ENCODE measurements at regions not wholly inside any gene's neighbourhood (a gene's known extent, or its start where the extent isn't known, plus 50 kb on each side); places are given as distances from the start of the nearest gene placed in this dataset.

DNA sequence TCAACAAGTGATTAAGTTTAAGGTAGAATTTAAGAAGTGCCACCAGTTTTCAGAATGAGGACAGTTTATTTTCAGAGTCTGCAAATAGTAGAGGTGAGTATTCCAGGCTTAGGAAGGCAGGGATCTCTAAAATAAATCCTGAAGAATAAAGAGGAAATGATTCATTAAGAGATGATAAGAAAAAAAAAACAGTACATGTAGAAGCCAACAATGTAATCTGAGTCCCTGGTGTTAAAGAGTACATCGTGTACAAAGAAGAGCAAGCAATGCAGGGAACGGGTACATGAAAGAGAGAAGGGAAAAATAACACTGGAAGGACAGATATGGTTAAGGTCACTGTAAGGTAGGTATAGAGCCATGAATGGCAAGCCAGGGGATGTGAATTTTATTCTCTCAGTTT, 95.2 kb upstream of the FOXG1 start:
- Histone ChIP-seq H3K9me3 (ENCODE audit: control insufficient read depth, low read length) (peaks cover 4% of the 10 kb centered on the region), H3K27ac (no peak overlapping the region), H3K79me2 (no peaks in the 10 kb centered on the region), H3K4me3 (ENCODE audit: low read depth, low read length) (no peak overlapping the region), H3K4me1 (no peaks in the 10 kb centered on the region), H3K36me3 (ENCODE audit: control insufficient read depth, insufficient read depth, low read length) (no peaks in the 10 kb centered on the region), H2AFZ (no peak overlapping the region), H3K27me3 (ENCODE audit: control insufficient read depth, insufficient read depth, low read length) (no peaks in the 10 kb centered on the region), H3K4me2 (ENCODE audit: low read length) (no peak overlapping the region), H3K9ac (no peak overlapping the region)
- no peak for TF ChIP-seq CTCF (IDR thresholded peaks at IDR 0.05)

- no peaks in the 10 kb centered on the region for H3K36me3 ChIP-seq (ENCODE audit: control insufficient read depth, insufficient read depth, low read length)
- H3K4me3 ChIP-seq (ENCODE audit: low read depth, low read length): no peak overlapping the region
- H3K9ac ChIP-seq: no peak overlapping the region
- no peaks in the 10 kb centered on the region for H3K9me3 ChIP-seq (ENCODE audit: control insufficient read depth, low read length)
- no peak overlapping the region for H3K4me2 ChIP-seq (ENCODE audit: low read length)
- H3K27me3 ChIP-seq (ENCODE audit: control insufficient read depth, insufficient read depth, low read length): no peaks in the 10 kb centered on the region
- H3K27ac ChIP-seq: no peak overlapping the region
- H3K4me1 ChIP-seq: no peaks in the 10 kb centered on the region
- TF ChIP-seq CTCF (IDR thresholded peaks at IDR 0.05): no peak
- no peak overlapping the region for H2AFZ ChIP-seq
- no peaks in the 10 kb centered on the region for H3K79me2 ChIP-seq
Observed at GRCh38 chr14:28673056-28673455, 93.5 kb upstream of the FOXG1 start.

- no peak for TF ChIP-seq CTCF (IDR thresholded peaks at IDR 0.05)
- no peak overlapping the region for H3K4me2 ChIP-seq (ENCODE audit: low read length)
- H3K36me3 ChIP-seq (ENCODE audit: control insufficient read depth, insufficient read depth, low read length): no peaks in the 10 kb centered on the region
- no peak overlapping the region for H3K27ac ChIP-seq
- H3K9ac ChIP-seq: no peak overlapping the region
- H3K4me1 ChIP-seq: no peaks in the 10 kb centered on the region
- H2AFZ ChIP-seq: no peak overlapping the region
- no peaks in the 10 kb centered on the region for H3K27me3 ChIP-seq (ENCODE audit: control insufficient read depth, insufficient read depth, low read length)
- no peak overlapping the region for H3K4me3 ChIP-seq (ENCODE audit: low read depth, low read length)
- H3K9me3 ChIP-seq (ENCODE audit: control insufficient read depth, low read length): no peaks in the 10 kb centered on the region
- H3K79me2 ChIP-seq: no peaks in the 10 kb centered on the region
Observed at GRCh38 chr14:28676479-28676878, 90.1 kb upstream of the FOXG1 start.

- Histone ChIP-seq H3K4me3 (ENCODE audit: low read depth, low read length) (no peak overlapping the region), H3K79me2 (no peaks in the 10 kb centered on the region), H2AFZ (no peak overlapping the region), H3K27ac (no peak overlapping the region), H3K9me3 (ENCODE audit: control insufficient read depth, low read length) (no peaks in the 10 kb centered on the region), H3K36me3 (ENCODE audit: control insufficient read depth, insufficient read depth, low read length) (no peaks in the 10 kb centered on the region), H3K4me1 (no peaks in the 10 kb centered on the region), H3K4me2 (ENCODE audit: low read length) (no peak overlapping the region), H3K9ac (no peak overlapping the region), H3K27me3 (ENCODE audit: control insufficient read depth, insufficient read depth, low read length) (no peaks in the 10 kb centered on the region)
- TF ChIP-seq CTCF (IDR thresholded peaks at IDR 0.05): no peak
Observed at GRCh38 chr14:28677381-28677780, 89.2 kb upstream of the FOXG1 start.

- no peak overlapping the region for H3K9ac ChIP-seq
- no peaks in the 10 kb centered on the region for H3K79me2 ChIP-seq
- H3K27ac ChIP-seq: no peak overlapping the region
- no peaks in the 10 kb centered on the region for H3K9me3 ChIP-seq (ENCODE audit: control insufficient read depth, low read length)
- no peak overlapping the region for H3K4me2 ChIP-seq (ENCODE audit: low read length)
- no peaks in the 10 kb centered on the region for H3K27me3 ChIP-seq (ENCODE audit: control insufficient read depth, insufficient read depth, low read length)
- no peaks in the 10 kb centered on the region for H3K4me1 ChIP-seq
- no peak for TF ChIP-seq CTCF (IDR thresholded peaks at IDR 0.05)
- H3K4me3 ChIP-seq (ENCODE audit: low read depth, low read length): no peak overlapping the region
- H3K36me3 ChIP-seq (ENCODE audit: control insufficient read depth, insufficient read depth, low read length): no peaks in the 10 kb centered on the region
- no peak overlapping the region for H2AFZ ChIP-seq
Observed at GRCh38 chr14:28678887-28679286, 87.7 kb upstream of the FOXG1 start.

All from parathyroid adenoma (tissue), 2 donors.